GM23248 (cell line): ENCODE measurements at regions not wholly inside any gene's neighbourhood (a gene's known extent, or its start where the extent isn't known, plus 50 kb on each side); places are given as distances from the start of the nearest gene placed in this dataset.

Source experiments
- EZH2 ChIP-seq: fragments of 200-600 bp; sonication (generic); IDR thresholded peaks from 2 replicates; pipeline ENCODE4 v1.6.1; 2018; ENCODE audit warnings: antibody characterized with exemption, mild to moderate bottlenecking; ENCODE audit not compliant: insufficient read depth, poor library complexity, severe bottlenecking
- EZH2phosphoT487 ChIP-seq: fragments of 200-600 bp; sonication (generic); IDR thresholded peaks from 2 replicates; pipeline ENCODE4 v1.6.1; 2018; ENCODE audit warnings: antibody characterized with exemption, moderate library complexity, mild to moderate bottlenecking, low read depth; ENCODE audit not compliant: insufficient read depth

- TF ChIP-seq EZH2phosphoT487 (no peak), EZH2 (no peak)
These were observed 77.3 kb upstream of the DHRS4 start for GRCh38 chr14:23876160-23876750.
